ENCODE measurements at regions not wholly inside any gene's neighbourhood (a gene's known extent, or its start where the extent isn't known, plus 50 kb on each side); places are given as distances from the start of the nearest gene placed in this dataset.
A peak's percentile ranks its signal among the peaks of the same experiment; 100 is the strongest.

DNA sequence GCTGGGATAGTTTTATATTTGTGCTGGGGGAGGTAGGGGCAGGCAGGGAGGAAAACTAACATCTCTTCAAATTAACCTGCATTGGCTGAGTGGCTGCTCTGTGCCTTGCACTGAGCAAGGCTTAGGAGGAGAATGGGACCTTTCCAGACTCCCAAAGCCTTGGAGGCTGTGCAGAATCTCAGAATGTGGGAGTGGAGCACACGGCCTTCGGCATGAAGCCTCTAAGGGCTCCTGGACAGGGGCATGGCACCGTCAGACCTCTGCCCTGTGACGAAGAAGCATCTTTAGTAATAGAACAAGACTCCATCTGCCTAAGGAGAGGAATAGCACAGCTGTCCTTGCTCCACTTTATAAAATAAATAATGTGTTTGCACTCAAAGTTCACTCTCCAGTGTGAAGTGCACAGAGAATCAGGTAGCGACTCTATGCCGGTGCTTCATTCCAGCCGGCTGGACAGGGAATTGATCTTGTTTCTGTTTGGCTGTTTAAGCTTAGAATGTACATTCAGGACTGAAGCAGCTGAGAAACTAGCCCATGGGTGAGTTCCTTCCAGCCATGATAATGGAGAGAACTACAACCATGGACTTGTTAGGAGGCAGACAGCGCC lies 228.5 kb upstream of the ADAMTS9 start:
- no peak for DNase-seq (ENCODE audit: low read depth in 2 of 2)

GRCh38 chr3:64915778-64916177 lies 228.0 kb upstream of the ADAMTS9 start:
- no peak for DNase-seq (ENCODE audit: low read depth in 2 of 2)

DNA sequence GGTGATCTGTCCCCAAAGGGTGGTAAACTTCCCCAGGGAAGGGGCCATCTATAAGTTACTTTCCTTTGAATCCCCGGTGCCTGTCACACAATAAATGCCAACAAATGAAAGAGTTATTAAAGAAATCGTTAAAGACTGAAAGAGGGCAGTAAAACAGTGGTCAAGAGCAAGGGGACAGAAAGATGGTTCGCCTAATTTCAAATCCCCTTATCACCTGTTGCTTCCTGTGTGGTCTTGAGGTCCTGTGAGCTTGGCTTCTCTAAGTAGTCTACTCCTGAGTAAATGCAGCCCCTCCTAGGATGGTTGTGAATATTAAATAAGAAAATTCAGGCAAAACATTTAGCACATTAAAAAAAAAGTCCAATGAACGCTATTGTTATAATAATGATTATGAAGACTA lies 225.7 kb upstream of the ADAMTS9 start:
- DNase-seq (ENCODE audit: low read depth in 2 of 2) = no peak

DNA sequence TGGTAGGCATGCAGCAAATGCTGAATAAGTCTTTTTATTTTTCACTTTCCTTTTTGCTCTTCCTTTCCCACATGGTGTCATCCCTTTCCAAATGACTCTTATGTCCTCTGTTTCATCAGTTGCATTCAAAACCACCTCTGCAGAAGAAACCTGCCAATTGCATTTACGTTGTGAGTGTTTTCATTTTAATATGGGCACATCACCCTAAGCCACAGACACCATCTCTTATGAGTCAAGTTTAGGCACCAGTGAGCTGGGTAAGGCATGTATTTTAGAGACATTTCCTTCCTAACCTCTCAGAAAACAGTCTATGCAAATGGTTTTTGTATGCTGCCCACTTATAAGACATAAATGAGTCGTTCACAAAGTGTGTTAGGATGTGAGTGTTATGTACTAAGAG lies 223.3 kb upstream of the ADAMTS9 start:
- DNase-seq (ENCODE audit: low read depth in 2 of 2) = no peak

- no peak for DNase-seq (ENCODE audit: low read depth in 2 of 2)
Measured at GRCh38 chr3:64909757-64910467, 222.1 kb upstream of the ADAMTS9 start.

GRCh38 chr3:64909011-64909410 lies 221.2 kb upstream of the ADAMTS9 start:
- no peak for DNase-seq (ENCODE audit: low read depth in 2 of 2)

DNA sequence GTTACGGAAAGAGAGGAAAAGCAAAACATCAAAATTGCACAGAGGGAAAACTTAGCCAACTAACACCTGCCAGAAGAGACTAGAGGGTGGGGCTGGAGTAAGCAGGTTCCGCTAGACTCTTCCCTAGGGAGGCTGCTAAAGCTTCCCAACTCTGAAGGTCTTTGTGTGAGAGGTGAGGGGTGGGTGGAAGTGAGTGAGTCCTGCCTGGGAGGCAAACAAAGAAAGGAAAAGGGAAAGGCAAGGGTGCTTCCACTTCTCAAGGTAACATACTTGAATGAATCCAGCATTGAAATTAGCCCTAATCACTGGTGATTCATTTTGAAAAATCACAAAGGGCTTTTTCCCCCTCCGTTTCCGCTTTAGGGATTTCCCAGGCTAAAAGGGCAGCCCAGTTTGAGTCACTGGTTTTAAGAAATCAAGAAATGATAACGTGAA lies 220.5 kb upstream of the ADAMTS9 start:
- no peak for DNase-seq (ENCODE audit: low read depth in 2 of 2)

GRCh38 chr3:64905906-64906410 lies 218.2 kb upstream of the ADAMTS9 start:
- no peak for DNase-seq (ENCODE audit: low read depth in 2 of 2)

DNA sequence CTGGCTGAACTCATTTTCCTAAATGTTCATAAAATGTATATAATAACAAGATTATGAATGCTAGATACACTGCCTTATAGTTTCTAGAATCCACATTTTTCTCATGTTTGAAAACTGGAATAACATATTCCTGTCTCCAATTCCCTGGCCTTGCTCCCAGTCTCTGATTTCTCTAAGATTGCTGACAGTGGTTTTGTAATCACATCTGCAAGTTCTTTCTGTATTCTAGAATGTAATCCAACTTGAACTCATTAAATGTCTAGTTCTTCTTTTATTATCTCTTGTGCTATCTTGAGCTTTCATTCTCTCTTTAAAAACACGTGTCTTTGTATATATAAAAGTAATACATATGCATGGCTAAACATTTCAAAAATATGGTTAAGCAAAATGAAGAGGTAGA lies 215.2 kb upstream of the ADAMTS9 start:
- DNase-seq (ENCODE audit: low read depth in 2 of 2) = peak; percentile 48 to 57

GRCh38 chr3:64901986-64902516 lies 214.3 kb upstream of the ADAMTS9 start:
- no peak for DNase-seq (ENCODE audit: low read depth in 2 of 2)

DNA sequence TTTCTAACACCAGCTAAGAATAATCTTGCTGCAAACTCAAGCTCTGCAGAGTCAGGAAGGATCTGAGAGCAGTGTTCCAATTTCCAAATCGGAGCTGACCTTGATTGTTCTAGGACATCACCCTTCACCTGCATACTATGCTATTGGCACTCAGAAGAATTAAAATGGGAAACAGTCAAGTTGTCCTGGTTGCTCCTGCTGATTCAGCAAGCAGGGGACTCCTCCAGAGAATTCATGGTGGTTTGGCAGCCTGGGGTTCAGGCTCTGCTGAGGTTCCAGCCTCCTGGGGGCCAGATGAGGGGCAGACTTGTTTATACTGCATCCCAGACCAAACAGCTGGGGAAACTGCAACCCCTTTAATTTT lies 213.7 kb upstream of the ADAMTS9 start:
- DNase-seq (ENCODE audit: low read depth in 2 of 2) = no peak

GRCh38 chr3:64900617-64901521 lies 213.1 kb upstream of the ADAMTS9 start:
- peak; percentile 36 to 50 for DNase-seq (ENCODE audit: low read depth in 2 of 2)

GRCh38 chr3:64900156-64900555 lies 212.4 kb upstream of the ADAMTS9 start:
- DNase-seq (ENCODE audit: low read depth in 2 of 2) = no peak

DNA sequence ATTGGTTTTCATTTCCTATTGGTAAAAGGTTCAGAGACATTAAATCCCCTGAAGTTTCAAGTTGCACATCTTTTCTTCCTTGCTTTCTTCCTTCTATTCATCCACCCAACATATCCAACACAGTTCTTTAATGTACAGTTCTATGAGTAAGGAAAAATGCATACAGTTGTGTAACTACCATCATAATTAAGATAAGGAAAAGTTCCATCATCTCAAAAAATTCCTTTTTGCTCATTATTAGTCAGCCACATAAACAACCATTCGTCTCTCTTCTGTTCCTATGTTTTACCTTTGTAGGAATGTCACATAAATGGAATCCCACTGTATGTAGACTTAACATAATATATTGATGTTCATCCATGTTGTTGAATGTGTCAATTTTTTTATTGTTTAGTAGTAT lies 211.1 kb upstream of the ADAMTS9 start:
- no peak for DNase-seq (ENCODE audit: low read depth in 2 of 2)

DNA sequence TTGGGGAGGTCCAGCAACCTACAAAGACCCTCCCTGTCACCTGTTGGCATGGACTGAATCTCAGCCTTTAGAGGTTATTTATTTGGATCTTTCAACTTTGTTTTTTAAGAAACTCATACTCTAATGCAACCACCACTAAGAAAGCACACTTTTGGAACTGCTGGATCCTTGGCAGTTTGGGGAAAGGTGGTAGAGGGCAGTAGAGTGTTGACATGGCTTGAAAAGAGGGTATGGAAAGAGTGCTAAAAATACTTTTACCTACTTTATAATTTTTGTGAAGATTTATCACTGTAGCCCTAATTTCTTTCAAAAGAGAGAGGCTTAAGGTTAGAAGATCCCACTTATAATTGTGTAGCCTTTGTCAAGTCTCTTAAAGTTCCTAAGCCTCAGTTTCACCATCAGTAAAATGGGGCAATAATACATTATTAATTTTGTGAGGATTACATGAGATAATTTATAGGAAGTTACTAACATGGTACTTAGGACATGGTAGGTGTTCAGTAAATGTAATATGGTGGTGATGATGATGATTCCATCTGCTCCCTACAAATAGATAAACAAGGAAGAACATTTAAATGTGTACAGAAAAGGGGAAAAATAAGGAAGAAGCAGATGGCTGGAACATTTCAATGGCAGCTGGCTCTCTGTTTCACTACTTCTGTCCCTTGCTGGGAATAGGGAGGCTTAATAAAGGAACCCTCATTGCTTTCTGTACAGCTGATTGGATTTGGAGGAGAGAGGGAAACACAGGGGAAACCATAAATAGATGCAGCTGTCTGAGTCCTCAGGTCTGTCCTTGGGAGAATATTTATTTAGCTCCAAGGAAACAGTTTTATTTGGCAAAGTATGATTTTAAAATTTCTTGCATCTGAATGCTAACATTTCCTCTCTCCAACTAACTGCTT lies 208.4 kb upstream of the ADAMTS9 start:
- no peak for DNase-seq (ENCODE audit: low read depth in 2 of 2)

GRCh38 chr3:64895106-64895990 lies 207.5 kb upstream of the ADAMTS9 start:
- DNase-seq (ENCODE audit: low read depth in 2 of 2) = no peak

GRCh38 chr3:64894006-64894405 lies 206.2 kb upstream of the ADAMTS9 start:
- no peak for DNase-seq (ENCODE audit: low read depth in 2 of 2)

GRCh38 chr3:64892671-64893309 lies 205.0 kb upstream of the ADAMTS9 start:
- no peak for DNase-seq (ENCODE audit: low read depth in 2 of 2)

- no peak for DNase-seq (ENCODE audit: low read depth in 2 of 2)
Measured at GRCh38 chr3:64891021-64891420, 203.2 kb upstream of the ADAMTS9 start.

- no peak for DNase-seq (ENCODE audit: low read depth in 2 of 2)
Measured at GRCh38 chr3:64890466-64890865, 202.7 kb upstream of the ADAMTS9 start.
